Liver (tissue), 3 donors: ENCODE measurements at regions not wholly inside any gene's neighbourhood (a gene's known extent, or its start where the extent isn't known, plus 50 kb on each side); places are given as distances from the start of the nearest gene placed in this dataset.

ENCODE experiments used
- ATF3 ChIP-seq: IDR thresholded peaks from 2 replicates; pipeline ENCODE4 v1.6.1; 2016; ENCODE audit warnings: antibody characterized with exemption
- EGR1 ChIP-seq, 2 donors: IDR thresholded peaks; 2 replicates each; pipeline ENCODE4 v1.6.1; 2016 to 2018; ENCODE audit warnings: antibody characterized with exemption in 2 of 2, low read depth in 2 of 2
- FOXA1 ChIP-seq: IDR thresholded peaks from 2 replicates; pipeline ENCODE4 v1.6.1; 2016; ENCODE audit warnings: antibody characterized with exemption
- GABPA ChIP-seq, 2 donors: IDR thresholded peaks in 1 of 2; conservative IDR thresholded peaks in 1 of 2; 2 replicates each; pipeline ENCODE4 v1.6.1; 2016; ENCODE audit warnings: antibody characterized with exemption in 2 of 2, mild to moderate bottlenecking in 1 of 2, moderate library complexity in 1 of 2
- HNF4G ChIP-seq: IDR thresholded peaks from 2 replicates; pipeline ENCODE4 v1.6.1; 2016; ENCODE audit warnings: antibody characterized with exemption
- RAD21 ChIP-seq, 2 donors: IDR thresholded peaks; 2 replicates each; pipeline ENCODE4 v1.6.1; 2016; ENCODE audit warnings: antibody characterized with exemption in 2 of 2, mild to moderate bottlenecking in 2 of 2
- REST ChIP-seq: IDR thresholded peaks from 2 replicates; pipeline ENCODE4 v1.6.1; 2016; ENCODE audit warnings: antibody characterized with exemption, mild to moderate bottlenecking
- RXRA ChIP-seq, 2 donors: IDR thresholded peaks; 2 replicates each; pipeline ENCODE4 v1.6.1; 2017 to 2018; ENCODE audit warnings: antibody characterized with exemption in 2 of 2, mild to moderate bottlenecking in 1 of 2
- SP1 ChIP-seq: IDR thresholded peaks from 2 replicates; pipeline ENCODE4 v1.6.1; 2018; ENCODE audit warnings: antibody characterized with exemption, mild to moderate bottlenecking
- TAF1 ChIP-seq: conservative IDR thresholded peaks from 2 replicates; pipeline ENCODE4 v1.6.1; 2016; ENCODE audit warnings: antibody characterized with exemption, mild to moderate bottlenecking
- YY1 ChIP-seq: IDR thresholded peaks from 2 replicates; pipeline ENCODE4 v1.6.1; 2016; ENCODE audit warnings: antibody characterized with exemption, mild to moderate bottlenecking
- TF ChIP-seq, protein P1 (sequence below): fragments of 150-350 bp; IDR thresholded peaks from 2 replicates; pipeline ENCODE4 v1.5.1; 2017; ENCODE audit warnings: improper control_type of control experiment, low read depth, low read length; ENCODE audit not compliant: missing input control
- TF ChIP-seq, protein P2 (sequence below): IDR thresholded peaks from 2 replicates; pipeline ENCODE4 v1.6.1; 2016; ENCODE audit warnings: antibody characterized with exemption
- TF ChIP-seq, protein P3 (sequence below): IDR thresholded peaks from 2 replicates; pipeline ENCODE4 v1.6.1; 2016; ENCODE audit warnings: antibody characterized with exemption
- donor health status: healthy.
- donor health status: healthy.

GRCh38 chr4:103892586-103892985, 172.8 kb upstream of the TACR3 start:
- TF ChIP-seq, protein P1, sequence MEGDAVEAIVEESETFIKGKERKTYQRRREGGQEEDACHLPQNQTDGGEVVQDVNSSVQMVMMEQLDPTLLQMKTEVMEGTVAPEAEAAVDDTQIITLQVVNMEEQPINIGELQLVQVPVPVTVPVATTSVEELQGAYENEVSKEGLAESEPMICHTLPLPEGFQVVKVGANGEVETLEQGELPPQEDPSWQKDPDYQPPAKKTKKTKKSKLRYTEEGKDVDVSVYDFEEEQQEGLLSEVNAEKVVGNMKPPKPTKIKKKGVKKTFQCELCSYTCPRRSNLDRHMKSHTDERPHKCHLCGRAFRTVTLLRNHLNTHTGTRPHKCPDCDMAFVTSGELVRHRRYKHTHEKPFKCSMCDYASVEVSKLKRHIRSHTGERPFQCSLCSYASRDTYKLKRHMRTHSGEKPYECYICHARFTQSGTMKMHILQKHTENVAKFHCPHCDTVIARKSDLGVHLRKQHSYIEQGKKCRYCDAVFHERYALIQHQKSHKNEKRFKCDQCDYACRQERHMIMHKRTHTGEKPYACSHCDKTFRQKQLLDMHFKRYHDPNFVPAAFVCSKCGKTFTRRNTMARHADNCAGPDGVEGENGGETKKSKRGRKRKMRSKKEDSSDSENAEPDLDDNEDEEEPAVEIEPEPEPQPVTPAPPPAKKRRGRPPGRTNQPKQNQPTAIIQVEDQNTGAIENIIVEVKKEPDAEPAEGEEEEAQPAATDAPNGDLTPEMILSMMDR: no peak
- TF ChIP-seq GABPA (IDR thresholded peaks at IDR 0.05 in 1 of 2, conservative IDR thresholded peaks at IDR 0.05 in 1 of 2) (no peak), FOXA1 (no peak), RXRA (IDR thresholded peaks at IDR 0.05) (no peak), RAD21 (IDR thresholded peaks at IDR 0.05) (no peak), TAF1 (no peak), SP1 (no peak), YY1 (no peak), ATF3 (no peak), REST (no peak), EGR1 (IDR thresholded peaks at IDR 0.05; ENCODE audit: low read depth in 2 of 2) (no peak), HNF4G (no peak)
- TF ChIP-seq, protein P2, sequence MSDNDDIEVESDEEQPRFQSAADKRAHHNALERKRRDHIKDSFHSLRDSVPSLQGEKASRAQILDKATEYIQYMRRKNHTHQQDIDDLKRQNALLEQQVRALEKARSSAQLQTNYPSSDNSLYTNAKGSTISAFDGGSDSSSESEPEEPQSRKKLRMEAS: no peak
- TF ChIP-seq, protein P3, sequence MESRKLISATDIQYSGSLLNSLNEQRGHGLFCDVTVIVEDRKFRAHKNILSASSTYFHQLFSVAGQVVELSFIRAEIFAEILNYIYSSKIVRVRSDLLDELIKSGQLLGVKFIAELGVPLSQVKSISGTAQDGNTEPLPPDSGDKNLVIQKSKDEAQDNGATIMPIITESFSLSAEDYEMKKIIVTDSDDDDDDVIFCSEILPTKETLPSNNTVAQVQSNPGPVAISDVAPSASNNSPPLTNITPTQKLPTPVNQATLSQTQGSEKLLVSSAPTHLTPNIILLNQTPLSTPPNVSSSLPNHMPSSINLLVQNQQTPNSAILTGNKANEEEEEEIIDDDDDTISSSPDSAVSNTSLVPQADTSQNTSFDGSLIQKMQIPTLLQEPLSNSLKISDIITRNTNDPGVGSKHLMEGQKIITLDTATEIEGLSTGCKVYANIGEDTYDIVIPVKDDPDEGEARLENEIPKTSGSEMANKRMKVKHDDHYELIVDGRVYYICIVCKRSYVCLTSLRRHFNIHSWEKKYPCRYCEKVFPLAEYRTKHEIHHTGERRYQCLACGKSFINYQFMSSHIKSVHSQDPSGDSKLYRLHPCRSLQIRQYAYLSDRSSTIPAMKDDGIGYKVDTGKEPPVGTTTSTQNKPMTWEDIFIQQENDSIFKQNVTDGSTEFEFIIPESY: no peak
